ENCODE measurements at regions not wholly inside any gene's neighbourhood (a gene's known extent, or its start where the extent isn't known, plus 50 kb on each side); places are given as distances from the start of the nearest gene placed in this dataset.

DNA sequence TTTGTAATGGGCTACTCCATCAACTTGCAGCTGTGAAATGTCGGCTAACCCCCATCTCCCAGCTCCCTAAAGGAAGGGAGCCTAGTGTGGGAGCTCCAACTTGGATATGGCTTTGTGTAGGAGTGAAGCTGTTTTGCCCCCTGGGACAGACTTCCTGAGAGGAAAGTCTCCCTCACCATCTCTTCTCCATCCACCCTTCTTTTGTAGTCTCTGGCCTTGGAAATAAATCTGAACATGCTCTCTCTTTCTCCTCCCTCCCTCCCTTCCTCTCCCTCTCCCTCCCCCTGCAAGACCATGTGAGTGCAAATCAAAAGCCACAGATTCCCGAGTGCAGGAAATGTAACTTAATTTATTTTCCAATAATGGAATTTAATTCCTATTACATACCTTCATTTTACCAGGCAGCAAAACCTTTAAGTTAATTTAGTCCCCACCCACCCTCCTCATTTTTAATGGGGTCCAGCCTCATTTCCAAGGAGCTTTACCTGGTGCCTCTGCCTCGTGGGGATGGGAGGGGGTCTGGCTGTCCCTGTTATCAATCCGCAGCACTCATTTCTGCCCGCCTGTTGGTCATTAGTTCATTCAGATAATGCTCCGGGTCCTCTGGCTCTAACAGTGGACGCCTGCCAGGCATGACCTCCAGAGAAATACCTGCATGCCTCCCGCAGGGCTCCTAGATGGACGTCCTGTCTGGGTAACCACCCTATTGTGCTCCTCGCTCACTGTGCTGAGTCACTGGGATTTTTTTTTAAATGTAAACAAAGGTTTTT is 122.9 kb upstream of the TAF11L2 start:
- TF ChIP-seq, protein P1, sequence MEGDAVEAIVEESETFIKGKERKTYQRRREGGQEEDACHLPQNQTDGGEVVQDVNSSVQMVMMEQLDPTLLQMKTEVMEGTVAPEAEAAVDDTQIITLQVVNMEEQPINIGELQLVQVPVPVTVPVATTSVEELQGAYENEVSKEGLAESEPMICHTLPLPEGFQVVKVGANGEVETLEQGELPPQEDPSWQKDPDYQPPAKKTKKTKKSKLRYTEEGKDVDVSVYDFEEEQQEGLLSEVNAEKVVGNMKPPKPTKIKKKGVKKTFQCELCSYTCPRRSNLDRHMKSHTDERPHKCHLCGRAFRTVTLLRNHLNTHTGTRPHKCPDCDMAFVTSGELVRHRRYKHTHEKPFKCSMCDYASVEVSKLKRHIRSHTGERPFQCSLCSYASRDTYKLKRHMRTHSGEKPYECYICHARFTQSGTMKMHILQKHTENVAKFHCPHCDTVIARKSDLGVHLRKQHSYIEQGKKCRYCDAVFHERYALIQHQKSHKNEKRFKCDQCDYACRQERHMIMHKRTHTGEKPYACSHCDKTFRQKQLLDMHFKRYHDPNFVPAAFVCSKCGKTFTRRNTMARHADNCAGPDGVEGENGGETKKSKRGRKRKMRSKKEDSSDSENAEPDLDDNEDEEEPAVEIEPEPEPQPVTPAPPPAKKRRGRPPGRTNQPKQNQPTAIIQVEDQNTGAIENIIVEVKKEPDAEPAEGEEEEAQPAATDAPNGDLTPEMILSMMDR (IDR thresholded peaks at IDR 0.05) = no peak
- no peak for TF ChIP-seq ZFX (IDR thresholded peaks at IDR 0.05; ENCODE audit: borderline replicate concordance)
